Smooth muscle cell (in vitro differentiated cells): ENCODE measurements at regions not wholly inside any gene's neighbourhood (a gene's known extent, or its start where the extent isn't known, plus 50 kb on each side); places are given as distances from the start of the nearest gene placed in this dataset.
"Not testable (repeated sequence)": the region's sequence is repeated elsewhere in the genome, so short reads cannot be mapped to it uniquely, and the experiment has no call there.

ENCODE experiments used
- DNase-seq: peaks from one replicate; lab custom pipeline; 2025; ENCODE audit not compliant: unreplicated experiment; lab: John Stamatoyannopoulos, UW
- H2AFZ ChIP-seq: fragments of 200-600 bp; sonication (generic); 2 replicates; pipeline ENCODE4 v1.6.0; 2016; ENCODE audit warnings: antibody characterized with exemption, low read depth, mild to moderate bottlenecking
- H3F3A ChIP-seq: fragments of 200-600 bp; sonication (generic); 2 replicates; pipeline ENCODE4 v1.6.0; 2017; ENCODE audit warnings: antibody characterized with exemption, low read depth
- H3K27ac ChIP-seq: fragments of 200-600 bp; sonication (generic); 2 replicates; pipeline ENCODE4 v1.5.1; 2016; ENCODE audit warnings: low read depth, mild to moderate bottlenecking
- H3K27me3 ChIP-seq: fragments of 200-600 bp; sonication (generic); 2 replicates; pipeline ENCODE4 v1.6.1; 2016; ENCODE audit warnings: low read depth, mild to moderate bottlenecking
- H3K36me3 ChIP-seq: fragments of 200-600 bp; sonication (generic); 2 replicates; pipeline ENCODE4 v1.5.1; 2016; ENCODE audit warnings: low read depth
- H3K4me1 ChIP-seq: fragments of 200-600 bp; sonication (generic); 2 replicates; pipeline ENCODE4 v1.5.1; 2016; ENCODE audit warnings: low read depth
- H3K4me2 ChIP-seq: fragments of 200-600 bp; sonication (generic); 2 replicates; pipeline ENCODE4 v1.6.0; 2016; ENCODE audit warnings: mild to moderate bottlenecking
- H3K4me3 ChIP-seq: fragments of 200-600 bp; sonication (generic); 2 replicates; pipeline ENCODE4 v1.5.1; 2016; ENCODE audit warnings: mild to moderate bottlenecking
- H3K79me2 ChIP-seq: fragments of 200-600 bp; sonication (generic); 2 replicates; pipeline ENCODE4 v1.6.0; 2016; ENCODE audit warnings: low read depth, mild to moderate bottlenecking
- H3K9ac ChIP-seq: fragments of 200-600 bp; sonication (generic); 2 replicates; pipeline ENCODE4 v1.6.0; 2016; ENCODE audit warnings: low read depth
- H3K9me3 ChIP-seq: fragments of 200-600 bp; sonication (generic); replicated peaks from 2 replicates; pipeline ENCODE4 v1.5.1; 2016; ENCODE audit warnings: low read depth
- H4K20me1 ChIP-seq: fragments of 200-600 bp; sonication (generic); 2 replicates; pipeline ENCODE4 v1.6.0; 2016; ENCODE audit warnings: low read depth
- WGBS: methylation state at CpG from one replicate; pipeline ENCODE4 v1.1.7; 2016; ENCODE audit warnings: low lambda C conversion rate; 5-methylcytosine and 5-hydroxymethylcytosine counted together
- TF ChIP-seq, protein P1 (sequence below): fragments of 200-600 bp; sonication (generic); IDR thresholded peaks from 2 replicates; pipeline ENCODE4 v1.5.1; 2017; ENCODE audit warnings: borderline replicate concordance, mild to moderate bottlenecking, antibody characterized with exemption; ENCODE audit not compliant: insufficient read depth, poor library complexity, severe bottlenecking

GRCh38 chr5:135735831-135736230, 98.6 kb upstream of the SLC25A48 start:
- Histone ChIP-seq H3F3A (peaks cover 9% of the 10 kb centered on the region), H4K20me1 (no peaks in the 10 kb centered on the region), H3K4me1 (no peaks in the 10 kb centered on the region), H3K79me2 (no peaks in the 10 kb centered on the region), H3K9ac (no peak overlapping the region), H3K4me3 (no peak overlapping the region), H3K36me3 (no peaks in the 10 kb centered on the region), H3K4me2 (no peak overlapping the region), H3K27ac (no peak overlapping the region), H3K9me3 (no peaks in the 10 kb centered on the region), H3K27me3 (no peaks in the 10 kb centered on the region), H2AFZ (no peak overlapping the region)
- no peak for DNase-seq
- TF ChIP-seq, protein P1, sequence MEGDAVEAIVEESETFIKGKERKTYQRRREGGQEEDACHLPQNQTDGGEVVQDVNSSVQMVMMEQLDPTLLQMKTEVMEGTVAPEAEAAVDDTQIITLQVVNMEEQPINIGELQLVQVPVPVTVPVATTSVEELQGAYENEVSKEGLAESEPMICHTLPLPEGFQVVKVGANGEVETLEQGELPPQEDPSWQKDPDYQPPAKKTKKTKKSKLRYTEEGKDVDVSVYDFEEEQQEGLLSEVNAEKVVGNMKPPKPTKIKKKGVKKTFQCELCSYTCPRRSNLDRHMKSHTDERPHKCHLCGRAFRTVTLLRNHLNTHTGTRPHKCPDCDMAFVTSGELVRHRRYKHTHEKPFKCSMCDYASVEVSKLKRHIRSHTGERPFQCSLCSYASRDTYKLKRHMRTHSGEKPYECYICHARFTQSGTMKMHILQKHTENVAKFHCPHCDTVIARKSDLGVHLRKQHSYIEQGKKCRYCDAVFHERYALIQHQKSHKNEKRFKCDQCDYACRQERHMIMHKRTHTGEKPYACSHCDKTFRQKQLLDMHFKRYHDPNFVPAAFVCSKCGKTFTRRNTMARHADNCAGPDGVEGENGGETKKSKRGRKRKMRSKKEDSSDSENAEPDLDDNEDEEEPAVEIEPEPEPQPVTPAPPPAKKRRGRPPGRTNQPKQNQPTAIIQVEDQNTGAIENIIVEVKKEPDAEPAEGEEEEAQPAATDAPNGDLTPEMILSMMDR = no peak
- WGBS = 82% methylated on average over 6 of the region's 6 CpGs

- H3K27ac ChIP-seq, H3K27me3 ChIP-seq, H2AFZ ChIP-seq, DNase-seq, H3F3A ChIP-seq, H3K36me3 ChIP-seq, H3K9ac ChIP-seq, H3K79me2 ChIP-seq, H3K4me2 ChIP-seq, H4K20me1 ChIP-seq, H3K9me3 ChIP-seq, H3K4me3 ChIP-seq, H3K4me1 ChIP-seq: not testable (repeated sequence)
- 86% methylated on average over 8 of the region's 8 CpGs for WGBS
These were observed 99.5 kb upstream of the SLC25A48 start for GRCh38 chr5:135734956-135735355.

DNA sequence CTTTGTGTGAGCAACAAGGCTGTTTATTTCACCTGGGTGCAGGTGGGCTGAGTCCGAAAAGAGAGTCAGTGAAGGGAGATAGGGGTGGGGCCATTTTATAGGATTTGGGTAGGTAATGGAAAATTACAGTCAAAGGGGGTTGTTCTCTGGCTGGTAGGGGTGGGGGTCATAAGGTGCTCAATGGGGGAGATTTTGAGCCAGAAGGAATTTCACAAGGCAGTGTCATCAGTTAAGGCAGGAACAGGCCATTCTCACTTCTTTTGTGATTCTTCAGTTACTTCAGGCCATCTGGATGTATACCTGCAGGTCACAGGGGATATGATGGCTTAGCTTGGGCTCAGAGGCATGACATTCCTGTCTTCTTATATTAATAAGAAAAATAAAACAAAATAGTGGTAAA, 103.4 kb upstream of the SLC25A48 start:
- not testable (repeated sequence) for H2AFZ ChIP-seq, H3K27me3 ChIP-seq, H3K36me3 ChIP-seq, H3K79me2 ChIP-seq, H3K27ac ChIP-seq, H4K20me1 ChIP-seq, H3K4me2 ChIP-seq, H3K9ac ChIP-seq, DNase-seq, H3K4me3 ChIP-seq, H3K9me3 ChIP-seq
- H3K4me1 ChIP-seq = peaks cover 11% of the 10 kb centered on the region
- H3F3A ChIP-seq = peaks cover 29% of the 10 kb centered on the region
- 95% methylated on average over 1 of the region's 1 CpG for WGBS

DNA sequence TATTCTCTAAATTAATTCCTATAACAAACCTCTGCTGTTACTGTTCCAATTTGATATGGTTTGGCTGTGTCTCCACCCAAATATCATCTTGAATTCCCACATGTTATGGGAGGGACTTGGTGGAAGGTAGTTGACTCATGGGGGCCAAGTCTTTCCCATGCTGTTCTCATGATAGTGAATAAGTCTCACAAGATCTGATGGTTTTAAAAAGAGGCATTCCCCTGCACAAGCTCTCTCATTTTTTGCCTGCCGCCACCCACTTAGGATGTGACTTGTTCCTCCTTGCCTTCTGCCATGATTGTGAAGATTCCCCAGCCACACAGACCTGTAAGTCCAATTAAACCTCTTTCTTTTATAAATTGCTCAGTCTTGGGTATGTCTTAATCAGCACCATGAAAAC, 104.3 kb upstream of the SLC25A48 start:
- not testable (repeated sequence) for H3K27ac ChIP-seq, H3K9me3 ChIP-seq, H3K36me3 ChIP-seq, DNase-seq, H3K27me3 ChIP-seq, H3K4me2 ChIP-seq, H2AFZ ChIP-seq, H3K79me2 ChIP-seq, H3K4me3 ChIP-seq, H3K9ac ChIP-seq, H4K20me1 ChIP-seq
- Histone ChIP-seq H3K4me1 (peaks cover 11% of the 10 kb centered on the region), H3F3A (peaks cover 29% of the 10 kb centered on the region)
- WGBS = 96% methylated on average over 1 of the region's 1 CpG

GRCh38 chr5:135729321-135729786, 105.1 kb upstream of the SLC25A48 start:
- Histone ChIP-seq H3K9me3 (no peaks in the 10 kb centered on the region), H3K79me2 (no peaks in the 10 kb centered on the region), H4K20me1 (no peaks in the 10 kb centered on the region), H3F3A (peaks cover 29% of the 10 kb centered on the region), H3K4me2 (peak overlapping the region; percentile 51), H2AFZ (no peak overlapping the region), H3K4me1 (peaks cover 11% of the 10 kb centered on the region), H3K27ac (peak overlapping the region; percentile 79), H3K27me3 (no peaks in the 10 kb centered on the region), H3K4me3 (no peak overlapping the region), H3K9ac (no peak overlapping the region), H3K36me3 (no peaks in the 10 kb centered on the region)
- 6% methylated on average over 1 of the region's 1 CpG for WGBS
- TF ChIP-seq, protein P1 = peak; percentile 58
- no peak for DNase-seq
